GM19351 (cell line): ENCODE measurements at regions not wholly inside any gene's neighbourhood (a gene's known extent, or its start where the extent isn't known, plus 50 kb on each side); places are given as distances from the start of the nearest gene placed in this dataset.

Source experiments
- ATAC-seq: cut with Tn5 transposase; IDR thresholded peaks from one replicate; pipeline ENCODE4 v1.9.1; 2021; ENCODE audit warnings: mild to moderate bottlenecking, moderate library complexity; ENCODE audit not compliant: unreplicated experiment

DNA sequence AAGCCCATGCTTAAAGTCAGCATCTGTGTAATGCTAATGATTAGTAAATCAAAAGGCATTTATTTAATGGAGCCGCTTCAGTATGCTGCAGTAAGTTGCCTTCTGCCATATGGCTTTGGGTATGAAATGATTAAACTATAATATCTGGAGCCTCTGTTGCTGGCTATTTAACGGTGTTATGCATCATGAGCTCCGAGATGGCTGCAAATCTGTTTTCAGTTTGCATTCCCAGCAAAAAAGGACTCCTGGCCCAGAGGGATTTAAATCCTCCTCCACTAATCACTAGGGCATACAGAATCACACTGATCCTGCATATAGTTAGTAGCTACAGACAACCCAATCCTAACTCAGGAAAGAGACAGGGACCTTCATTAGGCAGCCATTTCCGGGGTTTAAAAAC, 171.5 kb upstream of the EEA1 start:
- no peak for ATAC-seq

DNA sequence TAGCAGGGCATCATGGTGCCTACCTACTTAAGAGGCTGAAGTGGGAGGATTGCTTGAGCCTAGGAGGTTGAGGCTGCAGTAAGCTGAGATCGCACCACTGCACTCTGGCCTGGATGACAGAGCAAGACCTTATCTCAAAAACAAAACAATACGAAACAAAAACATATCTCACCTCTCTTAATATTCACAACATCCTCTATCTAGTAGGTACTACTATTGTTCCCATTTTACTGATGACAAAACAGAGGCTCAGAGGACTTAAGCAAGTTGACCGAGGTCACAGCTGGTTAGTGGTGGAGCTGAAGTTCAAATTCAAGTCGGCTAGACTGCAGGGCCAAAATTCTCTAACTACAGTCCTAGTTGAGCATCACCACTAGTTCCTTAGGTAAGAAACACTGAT, 172.3 kb upstream of the EEA1 start:
- no peak for ATAC-seq

DNA sequence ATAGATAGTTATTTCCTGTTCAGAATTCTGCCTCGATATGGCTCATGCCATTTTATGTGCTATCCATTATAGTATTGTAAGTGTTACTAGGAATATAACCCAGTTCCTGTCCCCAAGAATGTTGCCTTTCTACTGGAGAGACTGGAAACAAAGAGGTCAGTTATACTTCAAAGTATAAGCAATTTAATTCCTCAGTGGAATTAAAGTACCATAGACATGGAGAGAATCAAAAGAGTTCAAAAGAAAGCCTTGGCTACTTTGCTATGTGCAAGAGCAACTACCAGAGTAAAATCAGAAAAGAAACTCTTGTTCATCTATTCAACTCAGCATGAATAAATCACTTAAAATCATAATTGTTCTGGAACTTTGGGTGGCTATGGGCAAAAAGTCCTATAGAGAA, 173.2 kb upstream of the EEA1 start:
- ATAC-seq = no peak

DNA sequence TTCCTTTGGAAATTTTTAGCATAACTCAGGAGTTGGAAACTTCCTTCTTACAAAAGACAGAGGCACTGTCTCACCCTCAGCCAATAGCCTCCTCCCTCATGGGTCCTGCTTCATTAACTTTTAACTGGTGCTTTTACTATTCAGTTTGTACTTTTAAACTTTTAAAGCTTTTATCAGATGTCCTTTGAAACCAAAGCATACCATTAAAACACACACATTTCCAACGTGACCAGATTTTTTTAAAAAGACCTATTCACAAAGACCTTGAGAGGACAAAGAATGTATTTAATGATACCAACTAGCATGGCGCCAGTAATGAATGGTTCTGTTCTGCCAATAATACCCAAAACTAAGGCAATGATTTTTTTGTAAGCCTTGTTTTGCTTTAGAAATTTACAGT, 173.6 kb upstream of the EEA1 start:
- ATAC-seq = no peak

DNA sequence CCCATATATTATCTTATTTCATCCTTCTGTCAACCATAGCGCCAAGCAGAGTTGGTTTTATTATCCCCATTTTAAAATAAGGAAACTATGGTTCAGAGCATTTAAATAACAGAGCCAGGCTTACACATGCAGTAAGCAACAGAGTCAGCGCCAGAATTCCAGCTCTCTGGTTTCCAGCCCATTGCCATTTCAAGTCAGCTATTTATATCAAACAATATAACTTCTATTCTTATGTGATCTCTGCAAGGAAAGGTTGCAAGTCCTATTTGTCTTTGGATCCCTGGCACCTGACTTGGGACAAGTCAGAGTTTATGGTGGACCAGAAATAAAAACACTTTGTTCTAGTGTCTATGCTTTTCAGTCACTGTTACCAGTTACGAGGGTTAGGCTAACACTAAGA, 174.1 kb upstream of the EEA1 start:
- ATAC-seq = no peak

DNA sequence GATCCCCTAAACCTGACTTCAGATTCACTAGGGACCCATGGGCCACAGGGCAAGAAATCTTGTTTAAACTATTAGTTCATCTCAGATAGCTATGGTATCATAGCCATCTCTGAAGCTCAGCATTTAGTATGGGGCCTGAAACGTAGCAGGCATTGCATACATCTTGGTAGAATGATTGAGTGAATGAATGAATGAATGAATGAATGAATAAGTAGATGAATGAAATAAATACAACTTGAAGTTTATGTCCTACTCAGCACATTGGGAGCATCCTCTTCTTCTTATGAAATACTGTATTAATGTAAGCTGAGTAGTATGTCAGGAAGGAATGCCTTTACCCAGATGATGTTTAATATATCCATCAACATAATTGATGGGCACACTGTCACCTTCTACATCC, 175.4 kb upstream of the EEA1 start:
- no peak for ATAC-seq

DNA sequence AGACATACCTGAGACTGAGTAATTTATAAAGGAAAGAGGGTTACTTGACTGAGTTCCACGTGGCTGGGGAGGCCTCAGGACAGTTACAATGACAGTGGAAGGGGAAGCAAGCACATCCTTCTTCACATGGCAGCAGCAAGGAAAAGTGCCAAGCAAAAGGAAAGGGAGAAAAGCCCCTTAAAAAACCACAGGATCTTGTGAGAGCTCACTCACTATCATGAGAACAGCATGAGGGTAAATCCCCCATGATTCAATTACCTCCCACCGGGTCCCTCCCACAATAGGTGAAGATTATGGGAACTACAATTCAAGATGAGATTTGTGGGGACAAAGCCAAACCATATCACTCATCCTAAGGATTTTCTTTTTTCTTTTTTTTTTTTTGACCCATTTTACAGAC, 177.8 kb upstream of the EEA1 start:
- ATAC-seq = no peak

DNA sequence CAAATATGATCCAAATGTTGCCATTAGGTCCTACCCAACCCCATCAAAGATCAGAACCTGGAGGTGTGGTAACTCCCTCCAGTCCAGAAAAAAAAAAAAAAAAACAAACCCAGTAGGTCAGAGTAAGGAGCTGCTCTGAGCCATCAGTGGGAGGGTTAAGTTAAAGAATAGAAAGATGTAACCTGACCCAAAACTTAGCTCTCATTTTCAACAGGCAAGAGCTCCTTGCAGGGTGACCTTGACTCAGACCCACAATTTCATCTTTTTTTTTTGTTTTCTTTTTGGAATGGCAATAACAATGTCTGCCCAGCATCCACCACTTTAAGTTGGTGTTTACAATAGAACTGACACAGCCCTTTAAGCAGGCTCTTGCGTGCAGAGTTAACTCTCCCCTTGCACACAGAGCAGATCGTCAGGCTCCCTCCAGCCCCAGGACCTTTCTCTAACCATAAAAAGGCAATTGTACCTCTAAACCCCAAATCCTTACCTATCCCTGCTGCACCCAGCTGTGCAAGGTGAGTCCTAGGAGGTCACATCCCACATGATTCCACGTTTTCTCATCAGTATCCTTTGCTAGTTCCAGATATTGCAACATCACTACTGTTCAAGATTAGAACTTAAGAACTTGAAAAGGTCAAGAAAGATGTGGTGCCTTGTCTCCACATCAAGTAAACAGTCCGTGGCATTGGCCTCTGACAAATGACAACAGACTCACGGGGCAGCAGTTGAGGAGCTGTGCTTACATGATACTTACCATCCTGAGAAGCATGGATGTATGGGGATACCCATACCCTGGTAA, 178.6 kb upstream of the EEA1 start:
- ATAC-seq = no peak

DNA sequence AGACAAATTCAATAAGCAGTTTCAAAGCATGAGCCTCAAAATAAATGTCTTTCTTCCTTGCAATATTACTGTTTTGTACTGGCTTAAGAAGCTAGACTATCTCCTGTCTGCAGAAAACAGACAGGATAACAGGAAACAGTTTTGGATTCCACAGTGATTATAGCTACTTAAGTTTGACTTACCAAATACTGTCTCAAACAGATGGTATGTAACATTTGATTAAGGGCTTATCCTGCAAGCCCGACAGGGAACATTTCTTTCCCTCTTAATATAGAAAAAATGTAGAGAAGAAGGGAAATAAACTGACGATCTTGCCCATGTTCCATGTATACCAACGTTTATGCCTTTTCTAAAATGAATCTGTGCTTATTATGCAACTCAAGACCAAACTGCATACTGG, 179.9 kb upstream of the EEA1 start:
- ATAC-seq = no peak

DNA sequence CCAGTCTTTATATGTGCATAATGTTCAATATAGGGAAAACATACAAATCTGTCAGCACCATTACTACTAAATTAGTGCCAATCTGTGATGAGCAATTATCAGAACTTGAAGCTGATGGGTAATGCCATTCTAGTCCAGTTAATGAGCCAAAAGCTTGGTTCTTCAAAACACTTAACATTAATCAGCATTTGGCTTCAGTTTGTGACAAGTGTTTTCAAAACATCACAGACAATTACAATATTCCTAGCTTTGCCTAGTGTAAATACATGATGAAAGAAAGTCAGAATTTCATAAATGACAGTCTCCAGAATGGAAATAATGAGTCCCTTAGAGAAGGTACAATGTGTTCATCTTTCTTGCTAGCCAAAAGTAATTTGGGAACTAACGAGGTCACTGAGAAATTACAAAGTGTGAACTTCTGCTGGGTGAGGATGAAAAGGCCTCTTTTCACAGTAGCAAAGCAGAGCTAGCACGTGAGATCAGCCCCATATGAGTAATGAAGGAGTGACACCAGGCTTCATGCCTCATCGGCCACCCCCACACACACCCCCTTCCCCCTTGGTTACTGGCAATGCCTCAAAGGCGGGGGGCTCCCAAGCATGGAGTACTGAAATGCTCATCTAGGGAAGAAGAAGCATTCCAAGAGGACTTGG, 180.6 kb upstream of the EEA1 start:
- ATAC-seq = peak; percentile 59

DNA sequence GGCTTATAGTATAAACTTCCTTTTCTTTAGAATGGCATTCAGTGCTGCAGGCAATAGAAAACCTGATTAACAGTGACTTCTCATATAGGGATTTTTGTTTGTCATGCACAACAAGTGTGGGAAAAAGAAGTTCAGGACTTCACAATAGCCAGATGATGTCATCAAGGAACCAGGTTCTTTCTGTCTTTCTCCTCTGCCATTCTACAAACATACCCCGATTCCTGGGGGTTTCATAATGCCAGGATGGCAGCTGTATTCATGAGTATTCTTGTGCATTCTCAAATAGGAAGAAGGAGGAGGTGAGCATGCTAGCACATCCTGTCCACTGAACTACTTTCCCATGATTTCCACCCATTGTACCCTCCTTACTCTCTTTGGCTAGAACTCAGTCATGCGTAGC, 182.7 kb upstream of the EEA1 start:
- ATAC-seq = no peak

DNA sequence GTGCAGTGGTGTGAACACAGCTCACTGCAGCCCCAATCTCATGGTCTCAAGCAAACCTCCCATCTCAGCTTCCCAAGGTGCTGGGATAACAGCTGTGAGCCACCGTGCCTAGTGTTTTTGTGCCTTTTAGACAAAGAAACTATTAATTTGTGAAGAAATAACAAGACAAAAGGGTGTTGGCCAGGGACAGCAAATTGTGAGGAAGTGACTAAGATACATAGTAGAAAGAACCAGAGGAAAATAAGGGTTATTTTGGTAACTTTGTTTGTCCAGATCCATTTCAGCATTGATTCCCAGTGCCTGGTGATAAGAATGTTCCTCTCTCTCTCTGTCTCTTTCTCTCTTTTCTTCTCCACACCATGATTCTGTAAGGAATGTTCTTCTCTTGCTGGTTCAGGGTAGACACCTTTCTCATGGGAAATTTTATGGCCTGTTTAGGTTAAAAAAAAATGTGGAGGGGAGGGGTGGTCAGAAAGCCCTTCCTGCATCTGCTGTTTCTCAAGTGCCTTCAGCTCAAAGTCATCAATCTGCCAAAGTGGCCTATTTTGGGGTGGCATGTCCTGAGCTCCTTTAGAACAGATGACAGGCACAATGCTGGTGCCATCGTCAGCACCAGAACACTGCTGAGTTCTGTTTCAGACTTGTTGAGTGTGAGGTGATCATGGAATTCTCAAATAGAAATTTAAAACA, 184.4 kb upstream of the EEA1 start:
- ATAC-seq = no peak

DNA sequence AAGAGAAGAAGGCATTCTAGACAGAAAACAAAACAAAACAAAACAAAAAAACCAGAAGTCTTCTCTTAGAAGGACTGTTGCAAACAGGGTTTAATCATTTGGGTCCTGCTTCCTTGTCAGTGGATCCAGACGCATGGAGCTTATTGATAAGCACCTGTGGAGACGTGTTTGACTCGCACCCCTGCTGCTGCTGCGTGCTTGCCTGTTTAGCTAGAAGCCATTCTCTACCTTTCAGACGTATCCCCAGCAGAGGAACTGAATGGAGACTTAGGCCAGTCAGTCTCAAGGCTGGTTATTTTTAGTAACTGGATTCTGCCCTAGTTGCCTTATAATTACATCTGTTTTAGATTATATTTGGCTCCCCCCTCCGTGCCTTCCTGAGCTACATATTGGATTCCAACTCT, 186.1 kb upstream of the EEA1 start:
- ATAC-seq = no peak

DNA sequence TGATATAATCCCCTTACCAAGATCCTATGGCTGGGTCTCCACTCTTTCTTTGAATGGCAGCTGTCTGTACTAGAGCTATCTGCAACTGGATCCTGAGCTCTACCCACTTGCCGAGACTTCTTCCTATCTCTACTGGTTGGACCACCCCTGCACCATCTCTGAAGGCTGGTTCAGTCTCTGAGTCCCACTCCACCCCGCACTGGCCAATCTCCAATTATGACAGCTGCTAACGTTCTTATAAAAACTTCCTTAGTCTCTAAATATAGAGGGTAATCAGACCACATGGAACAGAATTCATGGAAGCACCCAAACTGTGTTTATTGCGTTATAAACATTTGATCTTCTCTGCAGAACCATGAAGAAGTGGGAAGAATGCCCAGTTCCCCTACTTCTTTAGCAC, 186.6 kb upstream of the EEA1 start:
- no peak for ATAC-seq

DNA sequence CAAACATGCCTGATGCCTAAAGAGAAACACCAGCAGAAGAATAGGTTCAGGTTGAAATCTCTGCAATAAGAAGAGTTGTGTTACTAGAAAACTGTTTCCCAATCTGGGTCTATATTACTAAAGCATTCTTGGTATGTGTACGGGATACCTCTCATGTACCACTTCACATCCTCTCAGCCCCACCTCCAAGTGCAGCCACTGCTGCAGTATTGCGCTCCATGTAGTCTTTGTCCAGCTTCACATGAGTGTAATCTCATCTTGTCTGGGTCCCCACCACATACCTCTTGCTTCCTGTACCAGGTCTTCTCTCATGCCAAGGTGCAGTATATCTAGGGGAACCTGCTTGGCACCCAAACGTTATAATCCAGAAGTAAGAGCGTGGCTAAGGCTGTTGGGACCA, 187.5 kb upstream of the EEA1 start:
- no peak for ATAC-seq

DNA sequence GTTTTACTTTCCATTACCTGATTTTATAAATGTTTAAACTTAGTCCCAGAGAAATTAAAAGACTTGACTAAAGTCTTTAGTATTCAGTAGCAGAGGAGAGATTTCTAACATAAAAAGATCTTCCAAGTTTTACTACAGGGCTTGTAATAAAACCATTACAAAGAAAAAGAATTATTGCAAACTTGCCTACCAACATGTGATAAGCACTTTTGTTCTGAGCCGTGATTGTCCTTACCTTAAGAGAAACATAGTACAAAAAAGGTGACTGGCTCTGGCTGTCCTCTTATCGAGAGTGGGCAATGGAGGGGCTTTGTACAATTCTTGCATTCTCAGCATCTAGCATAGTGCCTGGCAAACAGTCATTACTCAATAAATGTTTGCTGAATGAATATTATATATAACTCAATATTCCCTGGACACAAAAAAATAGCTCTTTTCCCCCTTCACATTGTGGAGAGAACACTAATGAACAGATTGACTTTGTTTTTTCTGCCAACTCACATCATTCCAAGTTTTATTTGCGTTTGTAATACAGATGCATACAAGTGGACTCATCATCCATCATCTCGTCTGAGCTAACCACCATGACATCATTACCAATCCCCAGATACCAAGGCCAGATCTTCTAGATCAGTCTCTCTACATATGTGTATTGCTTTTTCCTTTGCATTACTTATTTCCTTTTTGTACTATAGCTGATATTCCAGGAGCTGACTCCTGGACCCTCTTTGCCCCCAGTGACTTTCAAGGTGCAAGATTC, 192.8 kb upstream of the EEA1 start:
- ATAC-seq = no peak

DNA sequence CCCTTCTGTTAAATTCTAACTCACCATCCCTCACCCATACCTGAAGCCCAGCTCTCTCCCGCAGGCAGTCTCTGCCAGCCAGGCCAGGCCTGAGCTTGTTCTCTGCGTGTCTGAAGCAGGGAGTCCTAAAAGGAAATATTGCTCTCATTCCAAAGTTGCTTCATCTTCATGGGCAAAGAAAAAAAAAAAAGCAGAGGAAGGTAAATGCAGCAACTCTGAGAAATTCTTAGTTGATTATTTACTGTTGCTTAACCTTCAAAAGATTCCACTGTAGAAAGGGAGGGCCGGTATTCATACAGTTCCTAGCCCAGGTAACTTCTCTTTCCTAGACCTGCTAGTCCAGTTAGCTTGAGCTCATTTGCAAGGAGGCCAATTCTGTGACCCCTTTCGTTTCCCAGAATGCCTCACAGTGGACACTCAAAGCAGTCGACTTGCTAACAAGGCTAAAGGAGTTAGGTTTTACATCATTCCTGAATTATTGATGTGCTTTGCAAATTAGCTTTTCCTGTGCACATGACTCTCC, 193.5 kb upstream of the EEA1 start:
- ATAC-seq = no peak

DNA sequence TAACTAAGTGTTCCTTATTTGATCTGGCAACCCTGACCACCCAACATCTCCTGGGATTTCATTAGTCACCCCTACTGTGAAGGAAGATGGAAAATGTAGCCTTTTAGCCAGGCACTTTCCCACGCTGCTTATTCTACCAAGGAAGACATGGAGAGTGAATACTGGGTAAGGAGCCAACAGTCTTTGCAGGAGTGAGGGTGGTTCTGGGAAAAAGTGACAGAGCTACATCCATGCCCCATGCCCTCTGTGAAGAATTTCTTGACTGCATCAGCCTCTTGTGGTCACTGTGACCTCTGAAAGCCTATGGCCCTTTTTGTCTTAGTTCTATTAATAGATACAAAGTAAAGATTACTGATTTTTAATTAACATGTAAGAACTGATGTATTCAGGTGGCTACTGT, 196.0 kb upstream of the EEA1 start:
- ATAC-seq = no peak

DNA sequence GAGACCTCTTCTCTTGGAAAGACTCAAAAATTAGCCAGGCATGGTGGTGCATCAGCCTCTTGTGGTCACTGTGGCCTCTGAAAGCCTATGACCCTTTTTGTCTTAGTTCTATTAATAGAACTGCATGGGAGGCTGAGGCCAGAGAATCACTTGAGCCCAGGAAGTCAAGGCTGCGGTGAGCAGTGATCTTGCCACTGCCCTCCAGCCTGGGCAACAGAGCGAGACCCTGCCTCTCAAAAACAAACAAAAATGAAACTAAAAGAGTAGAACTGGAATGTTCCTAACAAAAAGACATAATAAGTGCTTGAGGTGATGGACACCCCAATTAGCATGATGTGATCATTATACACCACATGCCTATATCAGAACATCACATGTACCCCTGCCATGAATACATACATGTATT, 197.0 kb upstream of the EEA1 start:
- ATAC-seq = peak; percentile 67

DNA sequence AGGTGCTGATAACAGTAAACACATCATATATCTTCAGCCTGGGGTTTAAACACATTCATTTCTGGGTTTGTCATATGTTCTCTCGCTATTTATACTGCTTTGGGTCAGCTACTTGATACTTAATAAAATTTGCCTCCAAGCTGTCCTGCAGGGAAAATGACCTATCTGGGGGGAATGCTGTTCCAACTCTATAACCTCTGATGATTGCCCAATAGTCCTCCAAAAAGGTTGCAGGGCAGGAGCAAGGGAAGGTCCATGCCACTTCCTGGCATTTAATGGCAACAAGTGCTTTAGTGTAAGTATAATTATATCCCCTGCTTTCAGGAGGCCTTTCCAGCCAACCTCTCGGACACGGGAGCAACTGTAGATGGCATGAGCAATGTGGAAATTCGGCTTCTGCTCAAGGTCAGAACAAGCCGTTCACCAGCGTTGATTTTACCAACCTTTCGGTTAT, 198.0 kb upstream of the EEA1 start:
- no peak for ATAC-seq
